T-helper 17 cell (primary cell): ENCODE measurements at regions not wholly inside any gene's neighbourhood (a gene's known extent, or its start where the extent isn't known, plus 50 kb on each side); places are given as distances from the start of the nearest gene placed in this dataset.
"Not testable (repeated sequence)": the region's sequence is repeated elsewhere in the genome, so short reads cannot be mapped to it uniquely, and the experiment has no call there.

Source experiments
- ATAC-seq: fragments of 150-1000 bp; cut with Tn5 transposase; 2 replicates; pipeline ENCODE4 v1.10.0; 2021; ENCODE audit warnings: mild to moderate bottlenecking, moderate library complexity
- DNase-seq, 3 donors: peaks; one replicate each; pipeline versions ENCODE4 v3.0.0 to v3.0.0-alpha.2; 2020 to 2021
- H3K9me3 ChIP-seq: one replicate; pipeline ENCODE4 v1.7.0; 2013; ENCODE audit warnings: low read length, mild to moderate bottlenecking; ENCODE audit not compliant: control insufficient read depth, poor library complexity, severe bottlenecking
- H3K27ac Mint-ChIP-seq: one replicate; pipeline ENCODE4 v1.8.0; 2022; ENCODE audit warnings: mild to moderate bottlenecking, moderate library complexity, mixed read lengths
- H3K27me3 Mint-ChIP-seq: one replicate; pipeline ENCODE4 v1.8.0; 2022; ENCODE audit warnings: mixed read lengths
- H3K36me3 Mint-ChIP-seq: one replicate; pipeline ENCODE4 v1.8.0; 2022; ENCODE audit warnings: low read depth, mixed read lengths
- H3K4me1 Mint-ChIP-seq: one replicate; pipeline ENCODE4 v1.8.0; 2022; ENCODE audit warnings: mild to moderate bottlenecking, mixed read lengths
- H3K4me3 Mint-ChIP-seq: one replicate; pipeline ENCODE4 v1.8.0; 2022; ENCODE audit warnings: mild to moderate bottlenecking, moderate library complexity, mixed read lengths

- H3K4me3 Mint-ChIP-seq, H3K27ac Mint-ChIP-seq, H3K9me3 ChIP-seq, H3K4me1 Mint-ChIP-seq, H3K36me3 Mint-ChIP-seq, DNase-seq, H3K27me3 Mint-ChIP-seq: not testable (repeated sequence)
- peak; percentile 97 for ATAC-seq
Measured at GRCh38 chr1:146298575-146298897, 69.7 kb upstream of the NOTCH2NLA start.

GRCh38 chr1:146297781-146298574 is 69.2 kb upstream of the NOTCH2NLA start:
- ATAC-seq = peak; percentile 74
- not testable (repeated sequence) for H3K36me3 Mint-ChIP-seq, H3K4me3 Mint-ChIP-seq, H3K27me3 Mint-ChIP-seq, DNase-seq, H3K4me1 Mint-ChIP-seq, H3K27ac Mint-ChIP-seq, H3K9me3 ChIP-seq

GRCh38 chr1:146292940-146293936 is 64.4 kb upstream of the NOTCH2NLA start:
- H3K4me1 Mint-ChIP-seq, H3K36me3 Mint-ChIP-seq, DNase-seq, H3K4me3 Mint-ChIP-seq, H3K27me3 Mint-ChIP-seq, H3K27ac Mint-ChIP-seq, ATAC-seq, H3K9me3 ChIP-seq: not testable (repeated sequence)

GRCh38 chr1:146292424-146292823 is 63.6 kb upstream of the NOTCH2NLA start:
- DNase-seq, H3K36me3 Mint-ChIP-seq, ATAC-seq, H3K4me1 Mint-ChIP-seq, H3K27ac Mint-ChIP-seq, H3K27me3 Mint-ChIP-seq, H3K9me3 ChIP-seq, H3K4me3 Mint-ChIP-seq: not testable (repeated sequence)

GRCh38 chr1:146287881-146288280 is 59.1 kb upstream of the NOTCH2NLA start:
- not testable (repeated sequence) for DNase-seq, ATAC-seq, H3K27me3 Mint-ChIP-seq, H3K9me3 ChIP-seq, H3K4me3 Mint-ChIP-seq, H3K4me1 Mint-ChIP-seq, H3K36me3 Mint-ChIP-seq, H3K27ac Mint-ChIP-seq

GRCh38 chr1:146284760-146285159 is 55.9 kb upstream of the NOTCH2NLA start:
- H3K9me3 ChIP-seq, H3K27ac Mint-ChIP-seq, H3K4me3 Mint-ChIP-seq, DNase-seq, H3K27me3 Mint-ChIP-seq, H3K4me1 Mint-ChIP-seq, H3K36me3 Mint-ChIP-seq: not testable (repeated sequence)
- ATAC-seq = peak; percentile 69

- H3K4me3 Mint-ChIP-seq, H3K4me1 Mint-ChIP-seq, H3K27ac Mint-ChIP-seq, H3K27me3 Mint-ChIP-seq, H3K9me3 ChIP-seq, DNase-seq, H3K36me3 Mint-ChIP-seq: not testable (repeated sequence)
- peak; percentile 12 for ATAC-seq
Measured at GRCh38 chr1:146283527-146283880, 54.7 kb upstream of the NOTCH2NLA start.

- H3K4me1 Mint-ChIP-seq, DNase-seq, H3K9me3 ChIP-seq, H3K4me3 Mint-ChIP-seq, H3K27me3 Mint-ChIP-seq, H3K36me3 Mint-ChIP-seq, H3K27ac Mint-ChIP-seq: not testable (repeated sequence)
- ATAC-seq = peak; percentile 60
Measured at GRCh38 chr1:146282807-146283526, 54.1 kb upstream of the NOTCH2NLA start.

- H3K36me3 Mint-ChIP-seq, H3K9me3 ChIP-seq, DNase-seq, ATAC-seq, H3K4me1 Mint-ChIP-seq, H3K4me3 Mint-ChIP-seq, H3K27me3 Mint-ChIP-seq, H3K27ac Mint-ChIP-seq: not testable (repeated sequence)
Measured at GRCh38 chr1:146281522-146281921, 52.7 kb upstream of the NOTCH2NLA start.

GRCh38 chr1:146278758-146279157 is 49.9 kb upstream of the NOTCH2NLA start:
- not testable (repeated sequence) for H3K4me1 Mint-ChIP-seq, H3K4me3 Mint-ChIP-seq, H3K36me3 Mint-ChIP-seq, H3K9me3 ChIP-seq, H3K27me3 Mint-ChIP-seq, H3K27ac Mint-ChIP-seq, DNase-seq, ATAC-seq
